ENCODE measurements at regions not wholly inside any gene's neighbourhood (a gene's known extent, or its start where the extent isn't known, plus 50 kb on each side); places are given as distances from the start of the nearest gene placed in this dataset.

DNA sequence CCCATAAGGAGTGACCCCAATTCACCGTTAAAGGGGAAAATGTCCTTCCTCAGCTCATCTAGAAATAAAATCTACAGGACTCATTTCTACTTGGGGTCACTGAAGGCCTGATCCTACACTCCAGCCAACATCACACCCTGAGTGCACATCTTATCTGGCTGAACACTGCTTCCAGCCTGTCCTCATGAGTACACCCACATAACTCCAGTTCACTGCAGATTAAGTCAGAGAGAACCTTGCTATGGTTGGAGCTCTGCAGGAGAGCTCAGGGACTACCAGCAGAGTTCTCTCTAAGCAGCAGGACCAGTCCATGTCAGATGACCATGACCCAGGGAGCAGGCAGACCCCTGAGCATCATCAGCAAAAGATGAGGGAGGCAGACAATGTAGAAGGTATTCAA is 126.9 kb upstream of the MAP3K1 start:
- Mint-ChIP-seq H3K4me3 (no peak overlapping the region), H3K36me3 (ENCODE audit: low read depth) (no peaks in the 10 kb centered on the region), H3K4me1 (peaks cover 96% of the 10 kb centered on the region), H3K27ac (peak overlapping the region; percentile 83), H3K9me3 (no peaks in the 10 kb centered on the region), H3K27me3 (no peaks in the 10 kb centered on the region)
- DNase-seq (no peak), ATAC-seq (ENCODE audit: low read depth) (no peak)
- CTCF ChIA-PET: no interaction called here
- TF ChIP-seq, protein P1, sequence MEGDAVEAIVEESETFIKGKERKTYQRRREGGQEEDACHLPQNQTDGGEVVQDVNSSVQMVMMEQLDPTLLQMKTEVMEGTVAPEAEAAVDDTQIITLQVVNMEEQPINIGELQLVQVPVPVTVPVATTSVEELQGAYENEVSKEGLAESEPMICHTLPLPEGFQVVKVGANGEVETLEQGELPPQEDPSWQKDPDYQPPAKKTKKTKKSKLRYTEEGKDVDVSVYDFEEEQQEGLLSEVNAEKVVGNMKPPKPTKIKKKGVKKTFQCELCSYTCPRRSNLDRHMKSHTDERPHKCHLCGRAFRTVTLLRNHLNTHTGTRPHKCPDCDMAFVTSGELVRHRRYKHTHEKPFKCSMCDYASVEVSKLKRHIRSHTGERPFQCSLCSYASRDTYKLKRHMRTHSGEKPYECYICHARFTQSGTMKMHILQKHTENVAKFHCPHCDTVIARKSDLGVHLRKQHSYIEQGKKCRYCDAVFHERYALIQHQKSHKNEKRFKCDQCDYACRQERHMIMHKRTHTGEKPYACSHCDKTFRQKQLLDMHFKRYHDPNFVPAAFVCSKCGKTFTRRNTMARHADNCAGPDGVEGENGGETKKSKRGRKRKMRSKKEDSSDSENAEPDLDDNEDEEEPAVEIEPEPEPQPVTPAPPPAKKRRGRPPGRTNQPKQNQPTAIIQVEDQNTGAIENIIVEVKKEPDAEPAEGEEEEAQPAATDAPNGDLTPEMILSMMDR (IDR thresholded peaks at IDR 0.05): no peak
- intact Hi-C loops (cut with micrococcal nuclease): loop anchor here (5.0 kb wide), 1 partner anchor 276 kb away; no protein-coding TSS in a partner anchor
- POLR2A ChIA-PET: interaction anchor here (0.9 to 4.4 kb wide), 4 partner anchors 8 to 418 kb away, joined by 4 to 84 read pairs (median 12); no protein-coding TSS in a partner anchor

DNA sequence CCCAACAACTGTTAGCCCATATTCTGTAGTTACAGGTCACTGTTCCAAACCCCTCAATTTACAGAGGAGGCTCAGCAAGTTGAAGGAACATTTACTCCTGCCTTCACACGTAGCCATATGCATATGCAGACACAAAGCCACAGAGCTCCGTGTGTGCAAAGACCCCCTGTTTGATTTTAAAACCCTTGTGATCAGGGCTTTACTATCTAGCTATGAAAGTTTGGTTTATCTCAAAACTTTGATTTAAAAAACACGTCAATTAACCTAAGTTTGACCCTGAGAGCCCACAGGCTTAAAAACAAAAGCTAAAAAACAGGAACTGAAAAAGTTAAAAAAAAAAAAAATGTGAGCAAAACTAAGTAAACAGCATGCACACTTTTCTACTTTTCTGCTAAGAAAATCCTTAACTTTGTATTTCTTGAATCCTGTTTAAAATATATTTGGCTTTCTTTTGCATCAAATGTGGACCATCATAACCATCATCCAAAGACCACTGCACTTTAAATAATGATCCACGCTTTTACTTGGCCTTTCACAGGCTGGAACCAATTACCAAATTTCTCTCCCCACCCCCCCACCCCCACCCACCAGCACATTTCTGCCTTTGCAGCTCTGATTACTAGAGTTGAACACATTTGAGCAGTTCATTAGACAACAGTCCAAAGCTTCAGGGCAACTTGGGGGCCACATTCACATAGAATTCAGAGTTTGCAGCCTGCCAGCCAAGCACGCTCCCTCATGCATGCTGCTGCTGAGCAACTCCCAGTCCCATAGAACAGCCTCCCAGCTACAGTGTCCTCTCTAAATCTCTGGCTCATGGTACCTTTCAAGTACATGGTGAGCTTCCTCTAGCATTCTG is 128.8 kb upstream of the MAP3K1 start:
- Mint-ChIP-seq H3K27me3 (no peaks in the 10 kb centered on the region), H3K27ac (peak overlapping the region; percentile 88), H3K36me3 (ENCODE audit: low read depth) (no peaks in the 10 kb centered on the region), H3K4me1 (peaks cover 98% of the 10 kb centered on the region), H3K9me3 (no peaks in the 10 kb centered on the region), H3K4me3 (peak overlapping the region; percentile 62)
- peak; percentile 31 for DNase-seq
- peak; percentile 72 for ATAC-seq (ENCODE audit: low read depth)
- intact Hi-C loops (cut with micrococcal nuclease): loop anchor here (1.0 to 5.0 kb wide), 8 partner anchors 16 to 274 kb away; no protein-coding TSS in a partner anchor
- TF ChIP-seq, protein P1 (IDR thresholded peaks at IDR 0.05): no peak
- POLR2A ChIA-PET: interaction anchor here (0.6 to 4.4 kb wide), 33 partner anchors 9 to 370 kb away, joined by 3 to 84 read pairs (median 4); partner anchors contain the start of gene MAP3K1
- CTCF ChIA-PET: interaction anchor here (0.7 to 2.2 kb wide), 8 partner anchors 17 to 416 kb away, joined by 3 to 13 read pairs (median 4); no protein-coding TSS in a partner anchor

DNA sequence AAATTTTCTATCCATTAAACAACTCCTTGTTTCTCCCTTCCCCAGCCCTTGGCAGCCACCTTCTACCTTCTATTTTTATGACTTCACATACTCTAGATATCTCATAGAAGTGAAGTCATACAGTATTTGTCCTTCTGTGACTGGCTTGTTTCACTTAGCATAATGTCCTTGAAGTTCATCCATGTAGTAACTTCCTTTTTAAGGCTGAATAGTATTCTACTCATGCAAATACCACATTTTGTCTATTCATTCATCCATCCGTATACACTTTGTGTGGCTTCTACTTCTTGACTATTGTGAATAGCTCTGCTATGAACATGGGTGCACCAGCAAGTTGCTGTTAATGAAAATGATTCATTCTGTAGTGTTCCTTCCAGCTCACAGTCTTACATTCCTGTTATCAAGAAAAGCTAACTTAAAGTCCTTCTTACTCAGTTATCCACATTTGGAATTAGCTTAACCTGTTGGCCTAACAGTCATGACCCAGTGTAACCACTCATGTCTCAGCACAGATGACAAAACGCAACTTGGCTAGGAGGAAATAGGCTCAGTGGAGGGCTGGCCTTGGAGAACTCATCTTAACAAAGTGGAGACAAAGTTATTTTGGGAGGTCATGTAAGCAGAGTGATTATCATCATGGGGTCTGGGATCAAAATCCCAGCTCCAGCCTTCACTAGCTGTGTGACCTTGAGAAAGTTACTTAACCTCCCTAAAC is 129.7 kb upstream of the MAP3K1 start:
- ATAC-seq (ENCODE audit: low read depth) (peak; percentile 36), DNase-seq (no peak)
- ChIA-PET POLR2A (interaction anchor here (0.6 to 4.4 kb wide), 25 partner anchors 8 to 369 kb away, joined by 3 to 84 read pairs (median 4); partner anchors contain the start of gene MAP3K1), CTCF (interaction anchor here (0.7 to 2.2 kb wide), 5 partner anchors 16 to 413 kb away, joined by 3 to 13 read pairs (median 3); no protein-coding TSS in a partner anchor)
- TF ChIP-seq, protein P1 (IDR thresholded peaks at IDR 0.05): no peak
- no peaks in the 10 kb centered on the region for H3K36me3 Mint-ChIP-seq (ENCODE audit: low read depth)
- no peaks in the 10 kb centered on the region for H3K9me3 Mint-ChIP-seq
- intact Hi-C loops (cut with micrococcal nuclease): loop anchor here (1.0 to 5.0 kb wide), 8 partner anchors 15 to 273 kb away; no protein-coding TSS in a partner anchor
- peak overlapping the region; percentile 88 for H3K27ac Mint-ChIP-seq
- H3K4me3 Mint-ChIP-seq: peak overlapping the region; percentile 44
- H3K4me1 Mint-ChIP-seq: peaks cover 97% of the 10 kb centered on the region
- H3K27me3 Mint-ChIP-seq: no peaks in the 10 kb centered on the region

DNA sequence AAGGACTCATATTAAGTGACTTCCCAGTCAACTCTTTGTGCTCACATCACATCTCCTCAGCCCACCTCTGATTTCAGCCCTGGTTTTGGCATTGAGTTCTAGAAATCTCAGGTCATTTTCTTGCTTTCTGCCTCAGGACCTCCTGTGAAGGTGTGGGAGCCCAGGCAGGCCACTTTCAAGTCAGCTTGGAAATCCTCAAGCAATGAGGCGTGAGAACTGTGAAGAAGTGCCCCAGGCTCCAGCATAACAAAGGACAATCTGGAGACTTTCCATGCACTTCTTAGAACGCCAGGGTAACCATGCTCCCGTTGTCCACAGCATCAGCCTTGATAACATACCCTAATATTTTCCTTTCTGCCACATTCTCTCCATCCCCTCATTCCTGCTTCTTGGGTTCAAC is 131.2 kb upstream of the MAP3K1 start:
- TF ChIP-seq, protein P1 (IDR thresholded peaks at IDR 0.05): no peak
- ATAC-seq (ENCODE audit: low read depth) (no peak), DNase-seq (no peak)
- H3K27ac Mint-ChIP-seq: peak overlapping the region; percentile 38
- intact Hi-C loops (cut with micrococcal nuclease): no loop called here
- H3K36me3 Mint-ChIP-seq (ENCODE audit: low read depth): no peaks in the 10 kb centered on the region
- no peaks in the 10 kb centered on the region for H3K9me3 Mint-ChIP-seq
- POLR2A ChIA-PET: interaction anchor here (0.6 to 0.8 kb wide), 2 partner anchors 14 to 27 kb away, joined by 3 to 5 read pairs; no protein-coding TSS in a partner anchor
- H3K4me1 Mint-ChIP-seq: peaks cover 88% of the 10 kb centered on the region
- no peaks in the 10 kb centered on the region for H3K27me3 Mint-ChIP-seq
- no peak overlapping the region for H3K4me3 Mint-ChIP-seq
- CTCF ChIA-PET: interaction anchor here (1.6 kb wide), 1 partner anchor 14 kb away, joined by 4 read pairs; no protein-coding TSS in a partner anchor

All from activated B cell treated with CpG ODN at 0.5 μM for 24 hours (primary cell).